ENCODE measurements at regions not wholly inside any gene's neighbourhood (a gene's known extent, or its start where the extent isn't known, plus 50 kb on each side); places are given as distances from the start of the nearest gene placed in this dataset.

- no peak for TF ChIP-seq POLR2A (IDR thresholded peaks at IDR 0.05)
- TF ChIP-seq, protein P1, sequence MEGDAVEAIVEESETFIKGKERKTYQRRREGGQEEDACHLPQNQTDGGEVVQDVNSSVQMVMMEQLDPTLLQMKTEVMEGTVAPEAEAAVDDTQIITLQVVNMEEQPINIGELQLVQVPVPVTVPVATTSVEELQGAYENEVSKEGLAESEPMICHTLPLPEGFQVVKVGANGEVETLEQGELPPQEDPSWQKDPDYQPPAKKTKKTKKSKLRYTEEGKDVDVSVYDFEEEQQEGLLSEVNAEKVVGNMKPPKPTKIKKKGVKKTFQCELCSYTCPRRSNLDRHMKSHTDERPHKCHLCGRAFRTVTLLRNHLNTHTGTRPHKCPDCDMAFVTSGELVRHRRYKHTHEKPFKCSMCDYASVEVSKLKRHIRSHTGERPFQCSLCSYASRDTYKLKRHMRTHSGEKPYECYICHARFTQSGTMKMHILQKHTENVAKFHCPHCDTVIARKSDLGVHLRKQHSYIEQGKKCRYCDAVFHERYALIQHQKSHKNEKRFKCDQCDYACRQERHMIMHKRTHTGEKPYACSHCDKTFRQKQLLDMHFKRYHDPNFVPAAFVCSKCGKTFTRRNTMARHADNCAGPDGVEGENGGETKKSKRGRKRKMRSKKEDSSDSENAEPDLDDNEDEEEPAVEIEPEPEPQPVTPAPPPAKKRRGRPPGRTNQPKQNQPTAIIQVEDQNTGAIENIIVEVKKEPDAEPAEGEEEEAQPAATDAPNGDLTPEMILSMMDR (IDR thresholded peaks at IDR 0.05), result no peak
These were observed 231.6 kb upstream of the IRS2 start for GRCh38 chr13:110018009-110018408.
